ENCODE measurements at regions not wholly inside any gene's neighbourhood (a gene's known extent, or its start where the extent isn't known, plus 50 kb on each side); places are given as distances from the start of the nearest gene placed in this dataset.

GRCh38 chr4:175407926-175408325, 404.1 kb downstream of the GPM6A start:
- ChIA-PET CTCF (no interaction called here), POLR2A (no interaction called here)
- DNase-seq (ENCODE audit: extremely low spot score), result no peak
- TF ChIP-seq TARDBP (IDR thresholded peaks at IDR 0.05) (no peak), FOXK2 (IDR thresholded peaks at IDR 0.05) (no peak), ZNF384 (IDR thresholded peaks at IDR 0.05) (no peak), NFRKB (IDR thresholded peaks at IDR 0.05) (no peak), LEF1 (IDR thresholded peaks at IDR 0.05; ENCODE audit: borderline replicate concordance) (no peak), SP1 (IDR thresholded peaks at IDR 0.05) (no peak), HDGF (IDR thresholded peaks at IDR 0.05; ENCODE audit: borderline replicate concordance) (no peak)

DNA sequence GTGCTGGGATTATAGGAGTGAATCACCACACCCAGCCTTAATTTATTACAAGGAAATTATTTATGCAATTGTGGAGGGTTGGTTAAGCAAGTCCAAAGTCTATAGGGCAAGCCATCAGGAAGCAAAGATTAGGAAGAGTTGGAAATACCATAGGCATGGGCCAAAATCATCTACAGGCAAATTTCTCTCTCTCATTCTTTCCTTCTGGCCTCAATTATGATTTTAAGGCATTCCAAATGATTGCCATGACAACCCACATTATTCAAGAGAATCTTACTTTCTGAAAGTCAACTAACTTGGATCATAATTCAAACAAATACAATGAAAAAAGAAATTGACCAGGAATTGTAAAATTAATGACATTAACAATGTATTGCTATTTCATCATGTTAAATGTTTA, 400.8 kb downstream of the GPM6A start:
- ChIA-PET POLR2A (no interaction called here), CTCF (no interaction called here)
- no peak for DNase-seq (ENCODE audit: extremely low spot score)
- TF ChIP-seq ARNT (IDR thresholded peaks at IDR 0.05) (no peak), BHLHE40 (IDR thresholded peaks at IDR 0.05; ENCODE audit: borderline replicate concordance) (no peak), HDGF (IDR thresholded peaks at IDR 0.05; ENCODE audit: borderline replicate concordance) (no peak), CTBP1 (IDR thresholded peaks at IDR 0.05; ENCODE audit: borderline replicate concordance) (no peak)

- CTCF ChIA-PET, result no interaction called here
- POLR2A ChIA-PET, result no interaction called here
- no peak for DNase-seq (ENCODE audit: extremely low spot score)
- no peak for TF ChIP-seq TARDBP (IDR thresholded peaks at IDR 0.05)
- no peak for TF ChIP-seq CTBP1 (IDR thresholded peaks at IDR 0.05; ENCODE audit: borderline replicate concordance)
- TF ChIP-seq LEF1 (IDR thresholded peaks at IDR 0.05; ENCODE audit: borderline replicate concordance), result no peak
- TF ChIP-seq SUZ12 (IDR thresholded peaks at IDR 0.05), result no peak
- TF ChIP-seq ARNT (IDR thresholded peaks at IDR 0.05), result no peak
- no peak for TF ChIP-seq ELF4 (IDR thresholded peaks at IDR 0.05)
- no peak for TF ChIP-seq FOXM1 (IDR thresholded peaks at IDR 0.05; ENCODE audit: borderline replicate concordance)
- no peak for TF ChIP-seq SP1 (IDR thresholded peaks at IDR 0.05)
- no peak for TF ChIP-seq NFRKB (IDR thresholded peaks at IDR 0.05)
- no peak for TF ChIP-seq ZNF384 (IDR thresholded peaks at IDR 0.05)
- TF ChIP-seq BHLHE40 (IDR thresholded peaks at IDR 0.05; ENCODE audit: borderline replicate concordance), result no peak
- no peak for TF ChIP-seq FOXK2 (IDR thresholded peaks at IDR 0.05)
- TF ChIP-seq FOXA1 (IDR thresholded peaks at IDR 0.05), result no peak
- TF ChIP-seq, protein P1, sequence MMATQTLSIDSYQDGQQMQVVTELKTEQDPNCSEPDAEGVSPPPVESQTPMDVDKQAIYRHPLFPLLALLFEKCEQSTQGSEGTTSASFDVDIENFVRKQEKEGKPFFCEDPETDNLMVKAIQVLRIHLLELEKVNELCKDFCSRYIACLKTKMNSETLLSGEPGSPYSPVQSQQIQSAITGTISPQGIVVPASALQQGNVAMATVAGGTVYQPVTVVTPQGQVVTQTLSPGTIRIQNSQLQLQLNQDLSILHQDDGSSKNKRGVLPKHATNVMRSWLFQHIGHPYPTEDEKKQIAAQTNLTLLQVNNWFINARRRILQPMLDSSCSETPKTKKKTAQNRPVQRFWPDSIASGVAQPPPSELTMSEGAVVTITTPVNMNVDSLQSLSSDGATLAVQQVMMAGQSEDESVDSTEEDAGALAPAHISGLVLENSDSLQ (IDR thresholded peaks at IDR 0.05), result no peak
- no peak for TF ChIP-seq HDGF (IDR thresholded peaks at IDR 0.05; ENCODE audit: borderline replicate concordance)
- no peak for TF ChIP-seq L3MBTL2 (conservative IDR thresholded peaks at IDR 0.05)
Observed at GRCh38 chr4:175412161-175412560, 399.9 kb downstream of the GPM6A start.

DNA sequence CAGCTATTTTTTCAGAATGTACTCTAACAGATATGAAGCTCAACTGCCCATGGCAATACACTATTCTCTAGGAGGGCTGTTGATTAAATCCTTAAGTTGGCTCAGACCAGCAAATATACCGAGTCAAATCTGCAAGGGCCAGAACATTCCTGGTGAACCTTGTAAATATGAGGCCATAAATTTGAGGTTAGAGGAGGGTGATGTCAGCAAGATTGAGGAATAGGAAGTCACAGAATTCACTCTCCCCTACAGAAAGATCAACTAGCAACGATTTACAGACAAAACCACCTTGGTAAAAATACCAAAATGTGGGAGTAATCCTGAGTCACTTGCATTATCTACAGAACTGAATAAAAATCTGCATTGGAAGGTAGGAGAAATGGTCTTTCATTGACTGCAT, 399.3 kb downstream of the GPM6A start:
- DNase-seq (ENCODE audit: extremely low spot score), result no peak
- ChIA-PET POLR2A (no interaction called here), CTCF (no interaction called here)
- no peak for TF ChIP-seq BHLHE40 (IDR thresholded peaks at IDR 0.05; ENCODE audit: borderline replicate concordance)
- TF ChIP-seq, protein P1 (IDR thresholded peaks at IDR 0.05), result no peak
- TF ChIP-seq FOXK2 (IDR thresholded peaks at IDR 0.05), result no peak
- no peak for TF ChIP-seq NFRKB (IDR thresholded peaks at IDR 0.05)
- no peak for TF ChIP-seq ZNF384 (IDR thresholded peaks at IDR 0.05)
- no peak for TF ChIP-seq FOXA1 (IDR thresholded peaks at IDR 0.05)
- no peak for TF ChIP-seq ARNT (IDR thresholded peaks at IDR 0.05)
- no peak for TF ChIP-seq FOXM1 (IDR thresholded peaks at IDR 0.05; ENCODE audit: borderline replicate concordance)
- TF ChIP-seq LEF1 (IDR thresholded peaks at IDR 0.05; ENCODE audit: borderline replicate concordance), result no peak
- no peak for TF ChIP-seq CTBP1 (IDR thresholded peaks at IDR 0.05; ENCODE audit: borderline replicate concordance)
- TF ChIP-seq ELF4 (IDR thresholded peaks at IDR 0.05), result no peak
- TF ChIP-seq HDGF (IDR thresholded peaks at IDR 0.05; ENCODE audit: borderline replicate concordance), result no peak
- TF ChIP-seq L3MBTL2 (conservative IDR thresholded peaks at IDR 0.05), result no peak
- no peak for TF ChIP-seq TARDBP (IDR thresholded peaks at IDR 0.05)
- TF ChIP-seq SP1 (IDR thresholded peaks at IDR 0.05), result no peak

DNA sequence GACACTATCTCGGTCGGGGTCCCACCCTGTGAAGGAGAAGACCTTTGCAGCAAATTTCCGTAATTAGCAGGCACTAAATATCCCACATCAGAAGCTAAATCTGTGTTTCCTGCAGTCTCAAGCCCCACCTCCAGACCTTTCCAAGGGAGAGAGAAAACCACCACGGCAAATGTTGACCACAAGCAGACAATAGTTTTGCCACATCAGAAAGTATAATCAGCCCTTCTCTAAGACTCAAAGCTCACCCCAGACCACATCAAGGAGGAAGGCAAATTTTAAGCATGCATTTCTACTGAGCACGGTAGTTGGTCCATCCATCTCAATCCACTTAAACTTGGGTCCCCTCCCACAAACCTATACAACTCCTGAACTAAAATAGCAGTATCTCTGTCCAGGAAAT, 398.5 kb downstream of the GPM6A start:
- POLR2A ChIA-PET, result no interaction called here
- DNase-seq (ENCODE audit: extremely low spot score), result no peak

GRCh38 chr4:175414602-175415001, 397.5 kb downstream of the GPM6A start:
- CTCF ChIA-PET, result no interaction called here
- TF ChIP-seq L3MBTL2 (conservative IDR thresholded peaks at IDR 0.05) (no peak), FOXM1 (IDR thresholded peaks at IDR 0.05; ENCODE audit: borderline replicate concordance) (no peak)
- DNase-seq (ENCODE audit: extremely low spot score), result no peak
- POLR2A ChIA-PET, result no interaction called here

More for the DNA sequence above, 398.5 kb downstream of the GPM6A start:
- CTCF ChIA-PET, result no interaction called here
- no peak for TF ChIP-seq ZNF384 (IDR thresholded peaks at IDR 0.05)
- no peak for TF ChIP-seq SP1 (IDR thresholded peaks at IDR 0.05)
- TF ChIP-seq FOXK2 (IDR thresholded peaks at IDR 0.05), result no peak
- TF ChIP-seq, protein P1 (IDR thresholded peaks at IDR 0.05), result no peak
- TF ChIP-seq FOXM1 (IDR thresholded peaks at IDR 0.05; ENCODE audit: borderline replicate concordance), result no peak
- TF ChIP-seq TARDBP (IDR thresholded peaks at IDR 0.05), result no peak
- TF ChIP-seq SUZ12 (IDR thresholded peaks at IDR 0.05), result no peak
- no peak for TF ChIP-seq BHLHE40 (IDR thresholded peaks at IDR 0.05; ENCODE audit: borderline replicate concordance)
- no peak for TF ChIP-seq CTBP1 (IDR thresholded peaks at IDR 0.05; ENCODE audit: borderline replicate concordance)
- no peak for TF ChIP-seq NFRKB (IDR thresholded peaks at IDR 0.05)
- TF ChIP-seq ARNT (IDR thresholded peaks at IDR 0.05), result no peak
- TF ChIP-seq L3MBTL2 (conservative IDR thresholded peaks at IDR 0.05), result no peak
- no peak for TF ChIP-seq ELF4 (IDR thresholded peaks at IDR 0.05)
- TF ChIP-seq LEF1 (IDR thresholded peaks at IDR 0.05; ENCODE audit: borderline replicate concordance), result no peak
- no peak for TF ChIP-seq FOXA1 (IDR thresholded peaks at IDR 0.05)
- no peak for TF ChIP-seq HDGF (IDR thresholded peaks at IDR 0.05; ENCODE audit: borderline replicate concordance)

- TF ChIP-seq FOXA1 (IDR thresholded peaks at IDR 0.05), result no peak
- TF ChIP-seq ZNF384 (IDR thresholded peaks at IDR 0.05), result no peak
- no peak for TF ChIP-seq ELF4 (IDR thresholded peaks at IDR 0.05)
- no peak for TF ChIP-seq HDGF (IDR thresholded peaks at IDR 0.05; ENCODE audit: borderline replicate concordance)
- no peak for TF ChIP-seq TARDBP (IDR thresholded peaks at IDR 0.05)
- TF ChIP-seq SP1 (IDR thresholded peaks at IDR 0.05), result no peak
- no peak for TF ChIP-seq BHLHE40 (IDR thresholded peaks at IDR 0.05; ENCODE audit: borderline replicate concordance)
- no peak for TF ChIP-seq ARNT (IDR thresholded peaks at IDR 0.05)
- ChIA-PET POLR2A (no interaction called here), CTCF (no interaction called here)
- no peak for DNase-seq (ENCODE audit: extremely low spot score)
Observed at GRCh38 chr4:175418516-175418915, 393.5 kb downstream of the GPM6A start.
